Fibroblast of skin of scalp (primary cell): ENCODE measurements at regions not wholly inside any gene's neighbourhood (a gene's known extent, or its start where the extent isn't known, plus 50 kb on each side); places are given as distances from the start of the nearest gene placed in this dataset.

Source experiments
- DNase-seq: peaks from one replicate; pipeline ENCODE4 v3.0.0-alpha.2; 2013

GRCh38 chr5:144076521-144077083 lies 93.9 kb downstream of the YIPF5 start:
- DNase-seq, result no peak

- no peak for DNase-seq
Measured at GRCh38 chr5:144083185-144083584, 87.3 kb downstream of the YIPF5 start.

GRCh38 chr5:144084971-144085370 lies 85.5 kb downstream of the YIPF5 start:
- no peak for DNase-seq

- DNase-seq, result no peak
Measured at GRCh38 chr5:144085381-144085780, 85.1 kb downstream of the YIPF5 start.

- DNase-seq, result no peak
Measured at GRCh38 chr5:144086295-144086694, 84.2 kb downstream of the YIPF5 start.

GRCh38 chr5:144087576-144087975 lies 82.9 kb downstream of the YIPF5 start:
- DNase-seq, result no peak

GRCh38 chr5:144088206-144089064 lies 82.0 kb downstream of the YIPF5 start:
- no peak for DNase-seq

- no peak for DNase-seq
Measured at GRCh38 chr5:144089401-144090021, 80.9 kb downstream of the YIPF5 start.

GRCh38 chr5:144092508-144092907 lies 78.0 kb downstream of the YIPF5 start:
- no peak for DNase-seq

GRCh38 chr5:144093400-144093799 lies 77.1 kb downstream of the YIPF5 start:
- no peak for DNase-seq

- DNase-seq, result no peak
Measured at GRCh38 chr5:144093868-144094267, 76.6 kb downstream of the YIPF5 start.

GRCh38 chr5:144100702-144101101 lies 69.8 kb downstream of the YIPF5 start:
- no peak for DNase-seq

- no peak for DNase-seq
Measured at GRCh38 chr5:144101616-144102015, 68.8 kb downstream of the YIPF5 start.

GRCh38 chr5:144102361-144102760 lies 68.1 kb downstream of the YIPF5 start:
- DNase-seq, result no peak

- no peak for DNase-seq
Measured at GRCh38 chr5:144102979-144103378, 67.5 kb downstream of the YIPF5 start.

GRCh38 chr5:144103611-144104485 lies 66.6 kb downstream of the YIPF5 start:
- DNase-seq, result no peak

GRCh38 chr5:144105371-144105770 lies 65.1 kb downstream of the YIPF5 start:
- DNase-seq, result no peak

- no peak for DNase-seq
Measured at GRCh38 chr5:144108131-144108530, 62.3 kb downstream of the YIPF5 start.
